Liver (tissue), 3 donors: ENCODE measurements at regions not wholly inside any gene's neighbourhood (a gene's known extent, or its start where the extent isn't known, plus 50 kb on each side); places are given as distances from the start of the nearest gene placed in this dataset.

Experiments used
- EGR1 ChIP-seq, 2 donors: IDR thresholded peaks; 2 replicates each; pipeline ENCODE4 v1.6.1; 2016 to 2018; ENCODE audit warnings: antibody characterized with exemption in 2 of 2, low read depth in 2 of 2
- FOXA2 ChIP-seq: IDR thresholded peaks from 2 replicates; pipeline ENCODE4 v1.6.1; 2016; ENCODE audit warnings: antibody characterized with exemption
- NR2F2 ChIP-seq: IDR thresholded peaks from 2 replicates; pipeline ENCODE4 v1.6.1; 2016; ENCODE audit warnings: antibody characterized with exemption
- RAD21 ChIP-seq, 2 donors: IDR thresholded peaks; 2 replicates each; pipeline ENCODE4 v1.6.1; 2016; ENCODE audit warnings: antibody characterized with exemption in 2 of 2, mild to moderate bottlenecking in 2 of 2
- REST ChIP-seq: IDR thresholded peaks from 2 replicates; pipeline ENCODE4 v1.6.1; 2016; ENCODE audit warnings: antibody characterized with exemption, mild to moderate bottlenecking
- YY1 ChIP-seq: IDR thresholded peaks from 2 replicates; pipeline ENCODE4 v1.6.1; 2016; ENCODE audit warnings: antibody characterized with exemption, mild to moderate bottlenecking
- TF ChIP-seq, protein P1 (sequence below): fragments of 150-350 bp; IDR thresholded peaks from 2 replicates; pipeline ENCODE4 v1.5.1; 2017; ENCODE audit warnings: improper control_type of control experiment, low read depth, low read length; ENCODE audit not compliant: missing input control
- TF ChIP-seq, protein P2 (sequence below): IDR thresholded peaks from 2 replicates; pipeline ENCODE4 v1.6.1; 2016; ENCODE audit warnings: antibody characterized with exemption
- donor health status: healthy.
- donor health status: healthy.

GRCh38 chr20:40591119-40591518 is 97.9 kb downstream of the MAFB start:
- TF ChIP-seq, protein P1, sequence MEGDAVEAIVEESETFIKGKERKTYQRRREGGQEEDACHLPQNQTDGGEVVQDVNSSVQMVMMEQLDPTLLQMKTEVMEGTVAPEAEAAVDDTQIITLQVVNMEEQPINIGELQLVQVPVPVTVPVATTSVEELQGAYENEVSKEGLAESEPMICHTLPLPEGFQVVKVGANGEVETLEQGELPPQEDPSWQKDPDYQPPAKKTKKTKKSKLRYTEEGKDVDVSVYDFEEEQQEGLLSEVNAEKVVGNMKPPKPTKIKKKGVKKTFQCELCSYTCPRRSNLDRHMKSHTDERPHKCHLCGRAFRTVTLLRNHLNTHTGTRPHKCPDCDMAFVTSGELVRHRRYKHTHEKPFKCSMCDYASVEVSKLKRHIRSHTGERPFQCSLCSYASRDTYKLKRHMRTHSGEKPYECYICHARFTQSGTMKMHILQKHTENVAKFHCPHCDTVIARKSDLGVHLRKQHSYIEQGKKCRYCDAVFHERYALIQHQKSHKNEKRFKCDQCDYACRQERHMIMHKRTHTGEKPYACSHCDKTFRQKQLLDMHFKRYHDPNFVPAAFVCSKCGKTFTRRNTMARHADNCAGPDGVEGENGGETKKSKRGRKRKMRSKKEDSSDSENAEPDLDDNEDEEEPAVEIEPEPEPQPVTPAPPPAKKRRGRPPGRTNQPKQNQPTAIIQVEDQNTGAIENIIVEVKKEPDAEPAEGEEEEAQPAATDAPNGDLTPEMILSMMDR = no peak
- no peak for TF ChIP-seq REST
- TF ChIP-seq EGR1 (IDR thresholded peaks at IDR 0.05; ENCODE audit: low read depth in 2 of 2) = no peak
- TF ChIP-seq NR2F2 = no peak
- TF ChIP-seq YY1 = no peak
- TF ChIP-seq, protein P2, sequence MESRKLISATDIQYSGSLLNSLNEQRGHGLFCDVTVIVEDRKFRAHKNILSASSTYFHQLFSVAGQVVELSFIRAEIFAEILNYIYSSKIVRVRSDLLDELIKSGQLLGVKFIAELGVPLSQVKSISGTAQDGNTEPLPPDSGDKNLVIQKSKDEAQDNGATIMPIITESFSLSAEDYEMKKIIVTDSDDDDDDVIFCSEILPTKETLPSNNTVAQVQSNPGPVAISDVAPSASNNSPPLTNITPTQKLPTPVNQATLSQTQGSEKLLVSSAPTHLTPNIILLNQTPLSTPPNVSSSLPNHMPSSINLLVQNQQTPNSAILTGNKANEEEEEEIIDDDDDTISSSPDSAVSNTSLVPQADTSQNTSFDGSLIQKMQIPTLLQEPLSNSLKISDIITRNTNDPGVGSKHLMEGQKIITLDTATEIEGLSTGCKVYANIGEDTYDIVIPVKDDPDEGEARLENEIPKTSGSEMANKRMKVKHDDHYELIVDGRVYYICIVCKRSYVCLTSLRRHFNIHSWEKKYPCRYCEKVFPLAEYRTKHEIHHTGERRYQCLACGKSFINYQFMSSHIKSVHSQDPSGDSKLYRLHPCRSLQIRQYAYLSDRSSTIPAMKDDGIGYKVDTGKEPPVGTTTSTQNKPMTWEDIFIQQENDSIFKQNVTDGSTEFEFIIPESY = no peak
- TF ChIP-seq RAD21 (IDR thresholded peaks at IDR 0.05) = no peak
- no peak for TF ChIP-seq FOXA2
